Peyer's patch (tissue), 4 donors: ENCODE measurements at regions not wholly inside any gene's neighbourhood (a gene's known extent, or its start where the extent isn't known, plus 50 kb on each side); places are given as distances from the start of the nearest gene placed in this dataset.

Experiments used
- DNase-seq, 3 donors: peaks; one replicate each; pipeline ENCODE4 v3.0.0-alpha.2; 2017 to 2019
- H3K27ac ChIP-seq, 4 donors: fragments of 200-600 bp; sonication (generic); one replicate each; pipeline ENCODE4 v1.5.1; 2016 to 2019
- H3K27me3 ChIP-seq, 2 donors: fragments of 200-600 bp; sonication (generic); one replicate each; pipeline ENCODE4 v1.5.1; 2019
- H3K36me3 ChIP-seq, 3 donors: fragments of 200-600 bp; sonication (generic); one replicate each; pipeline ENCODE4 v1.5.1; 2016 to 2019
- H3K4me1 ChIP-seq, 4 donors: fragments of 200-600 bp; sonication (generic); one replicate each; pipeline ENCODE4 v1.5.1; 2016 to 2019
- H3K4me3 ChIP-seq, 4 donors: fragments of 200-600 bp; sonication (generic); 1 replicate in 3 of 4; 2 replicates in 1 of 4; pipeline ENCODE4 v1.5.1; 2016 to 2019; ENCODE audit warnings: mild to moderate bottlenecking in 1 of 4
- H3K9me3 ChIP-seq, 4 donors: fragments of 200-600 bp; sonication (generic); one replicate each; pipeline ENCODE4 v1.5.1; 2016 to 2019; ENCODE audit warnings: mild to moderate bottlenecking in 1 of 4
- CTCF ChIP-seq, 6 experiments: fragments of 450-650 bp in 4 of 6; fragments of 200-600 bp in 2 of 6; sonication (generic) in 1 of 6; IDR thresholded peaks; one replicate each; pipeline ENCODE4 v1.5.1; 2017 to 2019; ENCODE audit warnings: antibody characterized with exemption in 6 of 6, mild to moderate bottlenecking in 3 of 6, moderate library complexity in 1 of 6
- POLR2A ChIP-seq, 2 donors: fragments of 450-650 bp; IDR thresholded peaks; one replicate each; pipeline ENCODE4 v1.5.1; 2017; ENCODE audit warnings: antibody characterized with exemption in 2 of 2, mild to moderate bottlenecking in 2 of 2, moderate library complexity in 2 of 2

- Histone ChIP-seq H3K27ac (no peak overlapping the region), H3K27me3 (no peaks in the 10 kb centered on the region), H3K9me3 (no peaks in the 10 kb centered on the region), H3K4me1 (no peaks in the 10 kb centered on the region), H3K36me3 (no peaks in the 10 kb centered on the region), H3K4me3 (no peak overlapping the region)
- TF ChIP-seq POLR2A (IDR thresholded peaks at IDR 0.05): no peak
- TF ChIP-seq CTCF (IDR thresholded peaks at IDR 0.05): no peak
- no peak for DNase-seq
Measured at GRCh38 chr5:39584927-39585326, 160.1 kb upstream of the DAB2 start.

DNA sequence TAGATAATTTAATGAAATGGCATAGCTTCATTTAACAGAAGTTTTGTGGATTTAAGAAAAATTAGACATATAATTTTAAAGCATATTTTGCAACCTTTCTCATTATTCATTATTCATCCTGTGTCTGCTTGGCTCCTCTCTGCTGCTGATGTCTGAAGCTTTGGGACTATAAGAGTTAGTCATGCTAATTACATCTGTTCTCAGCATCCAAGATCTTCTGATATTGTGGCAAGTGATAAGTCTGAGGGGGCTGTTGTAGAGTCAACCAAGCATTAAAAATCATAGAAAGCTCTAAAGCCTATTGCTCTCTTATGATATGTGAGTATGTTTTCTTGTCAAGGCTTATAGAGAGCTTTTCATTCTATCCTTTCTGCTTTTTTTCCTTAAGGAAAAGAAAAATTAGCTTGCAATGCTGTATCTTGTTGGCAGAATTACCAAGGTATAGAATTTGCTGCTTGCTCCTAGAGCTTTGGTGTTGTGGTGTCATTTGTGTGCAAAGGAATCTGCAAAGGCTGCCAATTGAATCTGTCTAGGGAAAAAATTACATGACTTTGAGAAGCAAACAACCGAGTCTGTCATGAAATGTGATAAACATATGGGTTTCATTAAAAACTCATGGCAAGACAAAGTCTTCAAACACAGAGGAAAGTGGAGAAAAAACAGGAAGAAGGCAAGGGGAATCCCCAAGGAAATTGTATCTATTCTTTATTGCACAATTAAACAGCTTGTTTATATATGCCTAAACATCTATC lies 156.1 kb upstream of the DAB2 start:
- H3K4me1 ChIP-seq: no peaks in the 10 kb centered on the region
- no peak overlapping the region for H3K4me3 ChIP-seq
- TF ChIP-seq CTCF (IDR thresholded peaks at IDR 0.05): no peak
- no peak for TF ChIP-seq POLR2A (IDR thresholded peaks at IDR 0.05)
- H3K9me3 ChIP-seq: no peaks in the 10 kb centered on the region
- no peak for DNase-seq
- no peaks in the 10 kb centered on the region for H3K36me3 ChIP-seq
- H3K27me3 ChIP-seq: no peaks in the 10 kb centered on the region
- no peak overlapping the region for H3K27ac ChIP-seq

DNA sequence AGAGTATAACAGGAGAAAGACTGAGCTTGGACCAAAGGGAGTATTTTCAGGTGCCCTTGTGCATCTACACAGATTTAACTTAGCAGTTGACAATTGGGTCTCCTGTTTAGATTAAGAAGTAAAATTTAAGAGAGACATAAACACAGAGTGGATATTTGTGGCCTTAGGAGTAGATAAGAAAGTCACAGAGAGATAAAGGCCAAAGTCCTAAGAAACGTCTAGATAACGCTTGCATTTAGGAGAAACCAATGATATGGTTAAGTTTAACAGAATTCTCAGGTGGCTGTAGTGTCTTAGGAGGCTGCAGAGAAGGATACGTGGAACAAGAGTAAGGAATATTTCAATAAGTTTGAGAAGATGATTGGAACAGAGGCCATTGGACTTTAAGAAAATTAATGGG lies 155.0 kb upstream of the DAB2 start:
- Histone ChIP-seq H3K27me3 (no peaks in the 10 kb centered on the region), H3K36me3 (no peaks in the 10 kb centered on the region), H3K4me1 (no peaks in the 10 kb centered on the region), H3K27ac (no peak overlapping the region), H3K9me3 (no peaks in the 10 kb centered on the region), H3K4me3 (no peak overlapping the region)
- DNase-seq: no peak
- TF ChIP-seq CTCF (IDR thresholded peaks at IDR 0.05): no peak
- no peak for TF ChIP-seq POLR2A (IDR thresholded peaks at IDR 0.05)

GRCh38 chr5:39578887-39579497 lies 154.2 kb upstream of the DAB2 start:
- H3K4me1 ChIP-seq: no peaks in the 10 kb centered on the region
- DNase-seq: no peak
- TF ChIP-seq CTCF (IDR thresholded peaks at IDR 0.05) (peak; percentile 40 to 66 (median 55)), POLR2A (IDR thresholded peaks at IDR 0.05) (no peak)

DNA sequence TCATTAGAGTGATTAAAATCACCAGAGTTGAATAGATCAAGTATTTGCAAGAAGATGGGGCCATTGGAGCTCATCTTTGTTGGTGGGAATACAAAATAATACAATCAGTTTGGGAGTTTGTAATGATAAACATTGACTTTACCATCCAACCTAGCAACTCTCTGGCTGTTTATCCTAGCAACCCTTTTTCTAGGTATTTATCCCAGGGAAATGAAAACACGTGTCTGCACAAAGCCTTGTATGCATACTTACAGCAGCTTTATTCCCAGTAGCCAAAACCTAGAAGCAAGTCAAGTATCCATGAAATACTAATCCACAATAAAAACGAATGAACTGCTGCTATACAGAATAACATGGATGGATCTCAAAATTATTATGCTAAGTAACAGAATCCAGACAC lies 152.7 kb upstream of the DAB2 start:
- H3K36me3 ChIP-seq: no peaks in the 10 kb centered on the region
- DNase-seq: no peak
- no peaks in the 10 kb centered on the region for H3K4me1 ChIP-seq
- H3K9me3 ChIP-seq: no peaks in the 10 kb centered on the region
- TF ChIP-seq CTCF (IDR thresholded peaks at IDR 0.05) (no peak), POLR2A (IDR thresholded peaks at IDR 0.05) (no peak)
- H3K27ac ChIP-seq: no peak overlapping the region
- no peaks in the 10 kb centered on the region for H3K27me3 ChIP-seq
- H3K4me3 ChIP-seq: no peak overlapping the region

More at GRCh38 chr5:39578887-39579497, 154.2 kb upstream of the DAB2 start:
- H3K9me3 ChIP-seq: no peaks in the 10 kb centered on the region
- H3K4me3 ChIP-seq: no peak overlapping the region
- H3K36me3 ChIP-seq: no peaks in the 10 kb centered on the region
- no peak overlapping the region for H3K27ac ChIP-seq
- H3K27me3 ChIP-seq: no peaks in the 10 kb centered on the region
